NOMO-1 (cell line): ENCODE measurements at regions not wholly inside any gene's neighbourhood (a gene's known extent, or its start where the extent isn't known, plus 50 kb on each side); places are given as distances from the start of the nearest gene placed in this dataset.

Source experiments
- DNase-seq, 2 experiments: peaks; one replicate each; lab custom pipeline; 2025; ENCODE audit not compliant: unreplicated experiment in 2 of 2; lab: John Stamatoyannopoulos, UW

- DNase-seq = no peak
These were observed 117.9 kb upstream of the PRR20G start for GRCh38 chr3:127405791-127406190.

GRCh38 chr3:127405010-127405598 lies 117.3 kb upstream of the PRR20G start:
- no peak for DNase-seq

GRCh38 chr3:127404221-127405009 lies 116.6 kb upstream of the PRR20G start:
- DNase-seq = no peak

GRCh38 chr3:127403795-127404194 lies 115.9 kb upstream of the PRR20G start:
- DNase-seq = no peak

GRCh38 chr3:127399154-127399553 lies 111.3 kb upstream of the PRR20G start:
- no peak for DNase-seq

- no peak for DNase-seq
These were observed 108.6 kb upstream of the PRR20G start for GRCh38 chr3:127396473-127396872.

- DNase-seq = no peak
These were observed 108.0 kb upstream of the PRR20G start for GRCh38 chr3:127395663-127396355.

GRCh38 chr3:127394984-127395662 lies 107.3 kb upstream of the PRR20G start:
- no peak for DNase-seq

GRCh38 chr3:127394031-127394430 lies 106.2 kb upstream of the PRR20G start:
- DNase-seq = no peak

- no peak for DNase-seq
These were observed 105.4 kb upstream of the PRR20G start for GRCh38 chr3:127393131-127393820.

GRCh38 chr3:127392156-127392490 lies 104.3 kb upstream of the PRR20G start:
- no peak for DNase-seq

- no peak for DNase-seq
These were observed 103.8 kb upstream of the PRR20G start for GRCh38 chr3:127391436-127392155.

- no peak for DNase-seq
These were observed 102.6 kb upstream of the PRR20G start for GRCh38 chr3:127390365-127391025.

GRCh38 chr3:127389913-127390312 lies 102.1 kb upstream of the PRR20G start:
- no peak for DNase-seq

- DNase-seq = no peak
These were observed 101.6 kb upstream of the PRR20G start for GRCh38 chr3:127389420-127389819.

GRCh38 chr3:127388427-127388826 lies 100.6 kb upstream of the PRR20G start:
- no peak for DNase-seq

- DNase-seq = no peak
These were observed 99.8 kb upstream of the PRR20G start for GRCh38 chr3:127387556-127388153.

GRCh38 chr3:127387119-127387518 lies 99.3 kb upstream of the PRR20G start:
- DNase-seq = no peak

GRCh38 chr3:127386490-127386889 lies 98.6 kb upstream of the PRR20G start:
- DNase-seq = no peak
